ENCODE measurements at regions not wholly inside any gene's neighbourhood (a gene's known extent, or its start where the extent isn't known, plus 50 kb on each side); places are given as distances from the start of the nearest gene placed in this dataset.

DNA sequence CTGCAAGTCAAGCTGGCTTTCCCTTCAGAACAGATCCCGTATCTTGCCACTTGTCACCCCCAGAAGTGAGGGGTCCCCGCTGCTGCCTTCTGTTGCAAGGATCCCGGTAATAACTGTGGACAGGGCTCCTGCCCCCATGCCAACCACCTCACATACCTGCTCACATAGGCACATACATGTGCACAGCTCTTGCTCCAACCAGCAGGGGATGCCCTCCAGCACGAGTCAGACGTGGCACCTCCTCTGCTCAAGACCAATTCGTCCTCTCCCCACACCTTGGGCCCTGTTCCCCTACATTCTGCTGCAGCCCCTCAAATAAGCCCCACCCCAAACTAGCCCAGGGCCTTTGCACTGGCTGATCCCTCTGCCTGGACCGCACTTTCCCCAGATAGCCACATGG, 163.3 kb downstream of the CRYBB2 start:
- TF ChIP-seq RAD21 (IDR thresholded peaks at IDR 0.05) (peak; percentile 54 to 74), JUND (IDR thresholded peaks at IDR 0.05) (no peak)
- TF ChIP-seq, protein P1, sequence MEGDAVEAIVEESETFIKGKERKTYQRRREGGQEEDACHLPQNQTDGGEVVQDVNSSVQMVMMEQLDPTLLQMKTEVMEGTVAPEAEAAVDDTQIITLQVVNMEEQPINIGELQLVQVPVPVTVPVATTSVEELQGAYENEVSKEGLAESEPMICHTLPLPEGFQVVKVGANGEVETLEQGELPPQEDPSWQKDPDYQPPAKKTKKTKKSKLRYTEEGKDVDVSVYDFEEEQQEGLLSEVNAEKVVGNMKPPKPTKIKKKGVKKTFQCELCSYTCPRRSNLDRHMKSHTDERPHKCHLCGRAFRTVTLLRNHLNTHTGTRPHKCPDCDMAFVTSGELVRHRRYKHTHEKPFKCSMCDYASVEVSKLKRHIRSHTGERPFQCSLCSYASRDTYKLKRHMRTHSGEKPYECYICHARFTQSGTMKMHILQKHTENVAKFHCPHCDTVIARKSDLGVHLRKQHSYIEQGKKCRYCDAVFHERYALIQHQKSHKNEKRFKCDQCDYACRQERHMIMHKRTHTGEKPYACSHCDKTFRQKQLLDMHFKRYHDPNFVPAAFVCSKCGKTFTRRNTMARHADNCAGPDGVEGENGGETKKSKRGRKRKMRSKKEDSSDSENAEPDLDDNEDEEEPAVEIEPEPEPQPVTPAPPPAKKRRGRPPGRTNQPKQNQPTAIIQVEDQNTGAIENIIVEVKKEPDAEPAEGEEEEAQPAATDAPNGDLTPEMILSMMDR (IDR thresholded peaks at IDR 0.05; ENCODE audit: low read depth, low read length, missing input control): peak; percentile 36
- H3K9me3 ChIP-seq (ENCODE audit: control insufficient read depth in 4 of 4, low read length in 3 of 4): no peaks in the 10 kb centered on the region
- H3K4me3 ChIP-seq (ENCODE audit: low read depth in 1 of 3, low read length in 3 of 3): no peak overlapping the region
- no peak overlapping the region for H3K27ac ChIP-seq (ENCODE audit: low read depth in 1 of 2, low read length in 2 of 2)
- H3K27me3 ChIP-seq (ENCODE audit: control insufficient read depth in 4 of 4, insufficient read depth in 4 of 4, low read length in 3 of 4): no peaks in the 10 kb centered on the region
- H3K4me1 ChIP-seq (ENCODE audit: control insufficient read depth in 4 of 4, insufficient read depth in 4 of 4, low read length in 3 of 4): peaks cover 16 to 32% (median 25%) of the 10 kb centered on the region in 4 donors
- 56% methylated on average over 7 of the region's 7 CpGs for WGBS
- H3K36me3 ChIP-seq (ENCODE audit: control insufficient read depth in 4 of 4, insufficient read depth in 3 of 4, low read depth in 1 of 4, low read length in 3 of 4): peaks cover 5 to 15% (median 7%) of the 10 kb centered on the region in 4 donors
- DNase-seq (ENCODE audit: low spot score): no peak
- H3K9ac ChIP-seq (ENCODE audit: low read depth in 1 of 2, low read length in 2 of 2): no peak overlapping the region

DNA sequence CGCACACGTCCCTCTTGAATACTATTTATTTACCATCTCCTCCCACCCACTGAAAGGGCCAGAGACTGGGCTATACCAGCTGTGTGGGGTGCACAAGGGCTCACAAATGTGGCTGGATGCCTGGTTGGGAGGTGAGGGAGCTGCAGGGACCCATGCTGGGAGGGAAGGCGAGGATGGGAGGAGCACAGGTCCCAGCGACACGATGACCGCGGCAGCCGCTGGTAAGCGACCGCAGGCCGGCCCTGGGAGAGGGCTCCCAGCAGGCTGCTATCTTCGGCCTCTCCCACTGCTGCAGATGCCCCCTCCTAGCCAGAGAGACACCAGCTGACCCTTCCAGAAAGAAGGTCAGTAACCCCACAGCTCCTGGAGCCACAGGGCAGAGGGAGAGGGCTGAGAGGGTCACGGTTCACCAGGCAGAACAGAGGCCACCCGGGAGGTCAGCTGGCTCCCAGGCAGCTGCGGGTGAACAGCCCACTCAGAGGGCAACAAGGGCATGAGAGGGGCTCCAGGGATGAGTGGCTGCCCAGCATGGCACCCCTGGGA, 163.9 kb downstream of the CRYBB2 start:
- 45% methylated on average over 15 of the region's 15 CpGs for WGBS

DNA sequence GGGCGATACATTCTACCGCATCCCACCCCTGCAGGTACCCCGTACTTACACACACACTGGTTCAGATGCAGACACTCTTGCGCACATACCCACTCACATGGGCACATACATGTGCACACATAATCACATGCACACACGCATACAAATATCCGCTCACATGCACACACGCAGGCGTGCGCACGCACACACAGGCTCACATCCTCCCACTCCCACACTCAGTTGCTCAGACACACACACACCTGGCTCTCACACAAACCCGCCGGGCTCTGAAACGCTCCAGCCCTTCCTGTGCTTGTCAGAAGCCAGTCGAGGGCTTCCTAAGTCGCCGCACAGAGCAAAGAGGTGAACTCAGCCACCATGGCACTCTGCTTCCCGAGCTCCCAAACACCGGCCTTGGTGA, 164.5 kb downstream of the CRYBB2 start:
- no peak overlapping the region for H3K9ac ChIP-seq (ENCODE audit: low read depth in 1 of 2, low read length in 2 of 2)
- H3K9me3 ChIP-seq (ENCODE audit: control insufficient read depth in 4 of 4, low read length in 3 of 4): no peaks in the 10 kb centered on the region
- TF ChIP-seq JUND (IDR thresholded peaks at IDR 0.05) (no peak), RAD21 (IDR thresholded peaks at IDR 0.05) (no peak), TAF1 (conservative IDR thresholded peaks at IDR 0.05) (no peak)
- TF ChIP-seq, protein P1 (IDR thresholded peaks at IDR 0.05; ENCODE audit: low read depth, low read length, missing input control): no peak
- H3K27me3 ChIP-seq (ENCODE audit: control insufficient read depth in 4 of 4, insufficient read depth in 4 of 4, low read length in 3 of 4): no peaks in the 10 kb centered on the region
- H3K36me3 ChIP-seq (ENCODE audit: control insufficient read depth in 4 of 4, insufficient read depth in 3 of 4, low read depth in 1 of 4, low read length in 3 of 4): peaks cover 3 to 15% (median 6%) of the 10 kb centered on the region in 4 donors
- H3K4me3 ChIP-seq (ENCODE audit: low read depth in 1 of 3, low read length in 3 of 3): no peak overlapping the region
- WGBS: 81% methylated on average over 18 of the region's 18 CpGs
- no peak overlapping the region for H3K27ac ChIP-seq (ENCODE audit: low read depth in 1 of 2, low read length in 2 of 2)
- DNase-seq (ENCODE audit: low spot score): no peak
- peaks cover 16 to 32% (median 27%) of the 10 kb centered on the region in 4 donors for H3K4me1 ChIP-seq (ENCODE audit: control insufficient read depth in 4 of 4, insufficient read depth in 4 of 4, low read length in 3 of 4)

More for the DNA sequence above, 163.9 kb downstream of the CRYBB2 start:
- H3K36me3 ChIP-seq (ENCODE audit: control insufficient read depth in 4 of 4, insufficient read depth in 3 of 4, low read depth in 1 of 4, low read length in 3 of 4): peaks cover 5 to 15% (median 7%) of the 10 kb centered on the region in 4 donors
- no peak overlapping the region for H3K9ac ChIP-seq (ENCODE audit: low read depth in 1 of 2, low read length in 2 of 2)
- peak; percentile 83 to 87 for TF ChIP-seq RXRA (IDR thresholded peaks at IDR 0.05)
- no peak for TF ChIP-seq GABPA (IDR thresholded peaks at IDR 0.05 in 1 of 2, conservative IDR thresholded peaks at IDR 0.05 in 1 of 2)
- peak; percentile 30 for TF ChIP-seq HNF4G (IDR thresholded peaks at IDR 0.05)
- peak; percentile 67 to 79 for TF ChIP-seq HNF4A (conservative IDR thresholded peaks at IDR 0.05)
- peak; percentile 58 for DNase-seq (ENCODE audit: low spot score)
- H3K27me3 ChIP-seq (ENCODE audit: control insufficient read depth in 4 of 4, insufficient read depth in 4 of 4, low read length in 3 of 4): no peaks in the 10 kb centered on the region
- peaks cover 16 to 32% (median 25%) of the 10 kb centered on the region in 4 donors for H3K4me1 ChIP-seq (ENCODE audit: control insufficient read depth in 4 of 4, insufficient read depth in 4 of 4, low read length in 3 of 4)
- no peak overlapping the region for H3K27ac ChIP-seq (ENCODE audit: low read depth in 1 of 2, low read length in 2 of 2)
- H3K4me3 ChIP-seq (ENCODE audit: low read depth in 1 of 3, low read length in 3 of 3): no peak overlapping the region
- H3K9me3 ChIP-seq (ENCODE audit: control insufficient read depth in 4 of 4, low read length in 3 of 4): no peaks in the 10 kb centered on the region
